ENCODE measurements at regions not wholly inside any gene's neighbourhood (a gene's known extent, or its start where the extent isn't known, plus 50 kb on each side); places are given as distances from the start of the nearest gene placed in this dataset.

DNA sequence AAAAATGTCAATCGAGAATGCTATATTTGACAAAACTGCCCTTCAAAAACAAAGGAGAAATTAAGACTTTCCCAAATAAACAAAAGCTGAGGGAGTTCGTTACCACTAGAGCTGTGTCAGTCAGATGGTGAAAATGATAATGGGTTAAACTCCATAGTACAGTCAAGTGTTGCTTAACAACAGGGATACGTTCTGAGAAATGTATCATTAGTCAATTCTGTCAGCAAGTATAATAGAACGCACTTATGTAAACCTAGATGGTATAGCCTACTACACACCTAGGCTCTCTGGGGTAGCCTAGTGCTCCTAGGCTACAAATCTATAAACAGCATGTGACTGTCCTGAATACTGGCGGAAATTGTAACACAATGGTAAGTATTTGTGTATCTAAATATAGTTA, 138.7 kb downstream of the DRD1 start:
- no peaks in the 10 kb centered on the region for H3K36me3 ChIP-seq (ENCODE audit: control insufficient read depth in 1 of 2, insufficient read depth in 2 of 2, low read length in 2 of 2)
- H2BK120ac ChIP-seq (ENCODE audit: insufficient read depth, low read length, poor library complexity) = no peak overlapping the region
- H3K79me1 ChIP-seq (ENCODE audit: low read length) = no peaks in the 10 kb centered on the region
- no peaks in the 10 kb centered on the region for H3K27me3 ChIP-seq (ENCODE audit: insufficient read depth, low read length)
- no peaks in the 10 kb centered on the region for H3K9me3 ChIP-seq (ENCODE audit: insufficient read depth, low read depth, low read length)
- H3K4me3 ChIP-seq (ENCODE audit: low read depth, low read length) = no peak overlapping the region
- peak in 1 of 2 donors; percentile 46 for DNase-seq
- H3K14ac ChIP-seq (ENCODE audit: low read length) = no peak overlapping the region
- H4K12ac ChIP-seq (ENCODE audit: low read depth, low read length) = no peak overlapping the region
- no peak overlapping the region for H2AK5ac ChIP-seq (ENCODE audit: low read length)
- H4K91ac ChIP-seq (ENCODE audit: low read depth, low read length) = no peak overlapping the region
- H3K4me1 ChIP-seq (ENCODE audit: control insufficient read depth in 1 of 2, insufficient read depth in 2 of 2, low read length in 2 of 2) = no peaks in the 10 kb centered on the region
- no peak overlapping the region for H3K4me2 ChIP-seq (ENCODE audit: low read length)
- H3K9ac ChIP-seq (ENCODE audit: low read length) = no peak overlapping the region
- H2AFZ ChIP-seq (ENCODE audit: insufficient read depth, low read length, poor library complexity) = no peak overlapping the region
- no peak overlapping the region for H4K8ac ChIP-seq (ENCODE audit: low read depth, low read length)
- no peak overlapping the region for H2BK5ac ChIP-seq (ENCODE audit: low read depth, low read length, poor library complexity)
- H3K18ac ChIP-seq (ENCODE audit: low read length) = no peak overlapping the region
- H3K23ac ChIP-seq (ENCODE audit: low read length) = no peak overlapping the region
- no peaks in the 10 kb centered on the region for H3K79me2 ChIP-seq (ENCODE audit: control insufficient read depth, insufficient read depth, low read length, poor library complexity)
- no peak overlapping the region for H3K4ac ChIP-seq (ENCODE audit: low read depth, low read length)
- H2BK12ac ChIP-seq (ENCODE audit: low read length) = no peak overlapping the region
- no CpG with 5 or more reads among the region's 5 CpGs for WGBS (ENCODE audit: extremely low coverage, insufficient coverage, insufficient read length)
- no peak overlapping the region for H3K27ac ChIP-seq (ENCODE audit: low read depth, low read length)

DNA sequence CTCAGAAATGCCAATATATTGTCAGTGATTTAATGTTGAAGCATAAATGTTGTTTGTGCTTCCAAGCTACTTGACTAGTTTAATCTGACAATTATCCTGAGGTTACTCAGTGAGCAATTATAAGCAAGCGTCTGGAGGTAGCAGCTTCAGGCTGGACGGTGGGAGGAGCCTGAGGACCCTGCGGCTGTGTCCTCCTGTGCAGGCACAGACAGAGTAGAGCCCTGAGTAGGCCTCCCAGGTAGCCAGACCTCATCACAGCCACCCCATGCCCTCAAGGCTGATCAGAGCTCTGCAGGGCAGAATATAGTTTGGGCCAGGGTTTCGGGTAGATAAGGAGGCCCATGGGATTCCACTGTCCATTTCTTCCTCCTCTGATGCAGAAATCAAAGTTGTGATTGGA, 153.6 kb downstream of the DRD1 start:
- Histone ChIP-seq H3K23ac (ENCODE audit: low read length) (no peak overlapping the region), H3K4me3 (ENCODE audit: low read depth, low read length) (no peak overlapping the region), H4K91ac (ENCODE audit: low read depth, low read length) (peak overlapping the region; percentile 9), H3K79me1 (ENCODE audit: low read length) (peaks cover 20% of the 10 kb centered on the region), H3K9ac (ENCODE audit: low read length) (no peak overlapping the region), H4K12ac (ENCODE audit: low read depth, low read length) (no peak overlapping the region), H4K8ac (ENCODE audit: low read depth, low read length) (no peak overlapping the region), H2BK5ac (ENCODE audit: low read depth, low read length, poor library complexity) (no peak overlapping the region), H3K14ac (ENCODE audit: low read length) (no peak overlapping the region), H2AK5ac (ENCODE audit: low read length) (no peak overlapping the region), H3K18ac (ENCODE audit: low read length) (no peak overlapping the region), H2BK12ac (ENCODE audit: low read length) (no peak overlapping the region), H2AFZ (ENCODE audit: insufficient read depth, low read length, poor library complexity) (no peak overlapping the region), H3K36me3 (ENCODE audit: control insufficient read depth in 1 of 2, insufficient read depth in 2 of 2, low read length in 2 of 2) (no peaks in the 10 kb centered on the region), H3K4ac (ENCODE audit: low read depth, low read length) (no peak overlapping the region), H3K27ac (ENCODE audit: low read depth, low read length) (no peak overlapping the region), H3K9me3 (ENCODE audit: insufficient read depth, low read depth, low read length) (peaks cover 2% of the 10 kb centered on the region), H3K27me3 (ENCODE audit: insufficient read depth, low read length) (no peaks in the 10 kb centered on the region), H3K4me2 (ENCODE audit: low read length) (no peak overlapping the region), H3K79me2 (ENCODE audit: control insufficient read depth, insufficient read depth, low read length, poor library complexity) (peaks cover 2% of the 10 kb centered on the region), H2BK120ac (ENCODE audit: insufficient read depth, low read length, poor library complexity) (no peak overlapping the region), H3K4me1 (ENCODE audit: control insufficient read depth in 1 of 2, insufficient read depth in 2 of 2, low read length in 2 of 2) (peaks cover 8 to 16% of the 10 kb centered on the region in 2 experiments)
- no CpG with 5 or more reads among the region's 4 CpGs for WGBS (ENCODE audit: extremely low coverage, insufficient coverage, insufficient read length)
- DNase-seq = peak; percentile 70 to 82

DNA sequence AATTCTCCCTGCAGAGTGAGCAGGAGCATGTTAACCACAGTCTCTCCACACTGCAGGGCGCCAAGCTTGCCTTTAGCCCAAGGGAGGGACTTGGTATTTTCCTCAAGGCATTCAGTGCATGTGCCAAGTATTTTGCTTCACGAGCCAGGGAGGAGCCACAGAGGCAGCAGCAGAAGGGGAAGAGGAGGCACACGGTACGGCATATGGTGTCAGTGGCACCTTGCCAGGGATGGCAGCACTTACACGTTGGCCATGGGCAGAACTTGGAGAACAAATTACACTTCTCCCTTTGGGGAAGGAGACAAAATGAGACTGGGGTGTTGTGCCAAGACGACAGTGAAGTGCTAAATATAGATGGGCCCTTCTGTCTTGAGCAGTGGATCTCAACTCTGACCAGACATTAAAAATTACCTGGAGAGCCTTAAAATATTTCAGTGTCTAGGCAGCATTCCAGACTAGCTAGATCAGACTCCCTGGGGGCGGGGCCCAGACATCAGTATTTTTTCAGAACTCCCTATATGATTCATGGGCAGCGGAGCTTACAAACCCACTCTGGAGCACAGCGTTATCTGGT, 155.8 kb downstream of the DRD1 start:
- peaks cover 2% of the 10 kb centered on the region for H3K9me3 ChIP-seq (ENCODE audit: insufficient read depth, low read depth, low read length)
- peak overlapping the region; percentile 89 for H2AK5ac ChIP-seq (ENCODE audit: low read length)
- peak overlapping the region; percentile 45 for H4K12ac ChIP-seq (ENCODE audit: low read depth, low read length)
- H2BK12ac ChIP-seq (ENCODE audit: low read length) = peak overlapping the region; percentile 100
- peak overlapping the region; percentile 96 for H3K14ac ChIP-seq (ENCODE audit: low read length)
- H3K18ac ChIP-seq (ENCODE audit: low read length) = peak overlapping the region; percentile 77
- peak overlapping the region; percentile 95 for H4K91ac ChIP-seq (ENCODE audit: low read depth, low read length)
- H3K4me2 ChIP-seq (ENCODE audit: low read length) = no peak overlapping the region
- peaks cover 2% of the 10 kb centered on the region for H3K79me2 ChIP-seq (ENCODE audit: control insufficient read depth, insufficient read depth, low read length, poor library complexity)
- peaks cover 8 to 16% of the 10 kb centered on the region in 2 experiments for H3K4me1 ChIP-seq (ENCODE audit: control insufficient read depth in 1 of 2, insufficient read depth in 2 of 2, low read length in 2 of 2)
- no peak overlapping the region for H3K23ac ChIP-seq (ENCODE audit: low read length)
- no peaks in the 10 kb centered on the region for H3K27me3 ChIP-seq (ENCODE audit: insufficient read depth, low read length)
- DNase-seq = peak; percentile 94 to 96
- H3K4me3 ChIP-seq (ENCODE audit: low read depth, low read length) = no peak overlapping the region
- H3K27ac ChIP-seq (ENCODE audit: low read depth, low read length) = peak overlapping the region; percentile 89
- peak overlapping the region; percentile 13 for H4K8ac ChIP-seq (ENCODE audit: low read depth, low read length)
- peak overlapping the region; percentile 93 for H2BK120ac ChIP-seq (ENCODE audit: insufficient read depth, low read length, poor library complexity)
- no peak overlapping the region for H3K9ac ChIP-seq (ENCODE audit: low read length)
- H2AFZ ChIP-seq (ENCODE audit: insufficient read depth, low read length, poor library complexity) = no peak overlapping the region
- no CpG with 5 or more reads among the region's 9 CpGs for WGBS (ENCODE audit: extremely low coverage, insufficient coverage, insufficient read length)
- peak overlapping the region; percentile 83 for H2BK5ac ChIP-seq (ENCODE audit: low read depth, low read length, poor library complexity)
- H3K4ac ChIP-seq (ENCODE audit: low read depth, low read length) = peak overlapping the region; percentile 74
- H3K79me1 ChIP-seq (ENCODE audit: low read length) = peaks cover 20% of the 10 kb centered on the region
- H3K36me3 ChIP-seq (ENCODE audit: control insufficient read depth in 1 of 2, insufficient read depth in 2 of 2, low read length in 2 of 2) = no peaks in the 10 kb centered on the region

GRCh38 chr5:175286981-175287380, 157.0 kb downstream of the DRD1 start:
- H4K8ac ChIP-seq (ENCODE audit: low read depth, low read length) = peak overlapping the region; percentile 35
- H3K4ac ChIP-seq (ENCODE audit: low read depth, low read length) = peak overlapping the region; percentile 58
- H2AFZ ChIP-seq (ENCODE audit: insufficient read depth, low read length, poor library complexity) = no peak overlapping the region
- H3K14ac ChIP-seq (ENCODE audit: low read length) = peak overlapping the region; percentile 71
- DNase-seq = peak; percentile 64 to 81
- no peaks in the 10 kb centered on the region for H3K36me3 ChIP-seq (ENCODE audit: control insufficient read depth in 1 of 2, insufficient read depth in 2 of 2, low read length in 2 of 2)
- H3K9ac ChIP-seq (ENCODE audit: low read length) = no peak overlapping the region
- H3K27ac ChIP-seq (ENCODE audit: low read depth, low read length) = peak overlapping the region; percentile 49
- H2BK12ac ChIP-seq (ENCODE audit: low read length) = peak overlapping the region; percentile 96
- H3K18ac ChIP-seq (ENCODE audit: low read length) = peak overlapping the region; percentile 39
- peak overlapping the region; percentile 45 for H2BK5ac ChIP-seq (ENCODE audit: low read depth, low read length, poor library complexity)
- peak overlapping the region; percentile 59 for H4K91ac ChIP-seq (ENCODE audit: low read depth, low read length)
- H2AK5ac ChIP-seq (ENCODE audit: low read length) = peak overlapping the region; percentile 13
- H3K27me3 ChIP-seq (ENCODE audit: insufficient read depth, low read length) = no peaks in the 10 kb centered on the region
- H3K4me3 ChIP-seq (ENCODE audit: low read depth, low read length) = no peak overlapping the region
- H3K79me2 ChIP-seq (ENCODE audit: control insufficient read depth, insufficient read depth, low read length, poor library complexity) = peaks cover 2% of the 10 kb centered on the region
- WGBS (ENCODE audit: extremely low coverage, insufficient coverage, insufficient read length) = no CpG with 5 or more reads among the region's 8 CpGs
- H4K12ac ChIP-seq (ENCODE audit: low read depth, low read length) = no peak overlapping the region
- peaks cover 2% of the 10 kb centered on the region for H3K9me3 ChIP-seq (ENCODE audit: insufficient read depth, low read depth, low read length)
- peaks cover 8 to 16% of the 10 kb centered on the region in 2 experiments for H3K4me1 ChIP-seq (ENCODE audit: control insufficient read depth in 1 of 2, insufficient read depth in 2 of 2, low read length in 2 of 2)
- no peak overlapping the region for H3K23ac ChIP-seq (ENCODE audit: low read length)
- H3K79me1 ChIP-seq (ENCODE audit: low read length) = peaks cover 20% of the 10 kb centered on the region
- no peak overlapping the region for H3K4me2 ChIP-seq (ENCODE audit: low read length)
- peak overlapping the region; percentile 54 for H2BK120ac ChIP-seq (ENCODE audit: insufficient read depth, low read length, poor library complexity)
